Osteocyte (in vitro differentiated cells): ENCODE measurements at regions not wholly inside any gene's neighbourhood (a gene's known extent, or its start where the extent isn't known, plus 50 kb on each side); places are given as distances from the start of the nearest gene placed in this dataset.

Experiments
- DNase-seq: peaks from one replicate; pipeline ENCODE4 v3.0.0; 2021; ENCODE audit warnings: mixed read lengths; ENCODE audit not compliant: unreplicated experiment; ENCODE audit errors: extremely low spot score
- H3K27ac Mint-ChIP-seq: one replicate; pipeline ENCODE4 v1.8.0; 2021; ENCODE audit warnings: mild to moderate bottlenecking, mixed read lengths; ENCODE audit not compliant: unreplicated experiment
- H3K27me3 Mint-ChIP-seq: one replicate; pipeline ENCODE4 v1.8.0; 2021; ENCODE audit warnings: mixed read lengths; ENCODE audit not compliant: unreplicated experiment
- H3K36me3 Mint-ChIP-seq: one replicate; pipeline ENCODE4 v1.8.0; 2021; ENCODE audit warnings: mixed read lengths; ENCODE audit not compliant: unreplicated experiment
- H3K4me1 Mint-ChIP-seq: one replicate; pipeline ENCODE4 v1.8.0; 2021; ENCODE audit warnings: mixed read lengths; ENCODE audit not compliant: unreplicated experiment
- H3K4me3 Mint-ChIP-seq: one replicate; pipeline ENCODE4 v1.8.0; 2021; ENCODE audit warnings: mild to moderate bottlenecking, moderate library complexity, mixed read lengths; ENCODE audit not compliant: unreplicated experiment
- H3K9me3 Mint-ChIP-seq: one replicate; pipeline ENCODE4 v1.8.0; 2021; ENCODE audit warnings: mixed read lengths; ENCODE audit not compliant: unreplicated experiment
- CTCF ChIP-seq: fragments of 200-600 bp; sonication (generic); IDR thresholded peaks from 2 replicates; pipeline ENCODE4 v1.5.0; 2021; ENCODE audit warnings: antibody characterized with exemption, mild to moderate bottlenecking, moderate library complexity

GRCh38 chr22:48167238-48167637, 1404.8 kb downstream of the TBC1D22A start:
- Mint-ChIP-seq H3K9me3 (peaks cover 4% of the 10 kb centered on the region), H3K27me3 (no peaks in the 10 kb centered on the region), H3K4me1 (no peaks in the 10 kb centered on the region), H3K36me3 (no peaks in the 10 kb centered on the region), H3K27ac (no peak overlapping the region), H3K4me3 (no peak overlapping the region)
- TF ChIP-seq CTCF: no peak
- DNase-seq: no peak

GRCh38 chr22:48161298-48161697, 1398.8 kb downstream of the TBC1D22A start:
- TF ChIP-seq CTCF: no peak
- no peak for DNase-seq
- H3K9me3 Mint-ChIP-seq: peaks cover 12% of the 10 kb centered on the region
- H3K27me3 Mint-ChIP-seq: no peaks in the 10 kb centered on the region
- H3K36me3 Mint-ChIP-seq: no peaks in the 10 kb centered on the region
- H3K4me1 Mint-ChIP-seq: no peaks in the 10 kb centered on the region
- H3K27ac Mint-ChIP-seq: no peak overlapping the region
- H3K4me3 Mint-ChIP-seq: no peak overlapping the region

- Mint-ChIP-seq H3K9me3 (peaks cover 12% of the 10 kb centered on the region), H3K36me3 (no peaks in the 10 kb centered on the region), H3K27me3 (no peaks in the 10 kb centered on the region), H3K4me1 (no peaks in the 10 kb centered on the region), H3K27ac (no peak overlapping the region), H3K4me3 (no peak overlapping the region)
- no peak for TF ChIP-seq CTCF
- DNase-seq: no peak
Measured at GRCh38 chr22:48157676-48158075, 1395.2 kb downstream of the TBC1D22A start.

GRCh38 chr22:48156603-48157355, 1394.3 kb downstream of the TBC1D22A start:
- no peak for DNase-seq
- Mint-ChIP-seq H3K4me3 (no peak overlapping the region), H3K4me1 (no peaks in the 10 kb centered on the region), H3K9me3 (peaks cover 12% of the 10 kb centered on the region), H3K36me3 (no peaks in the 10 kb centered on the region), H3K27me3 (no peaks in the 10 kb centered on the region), H3K27ac (no peak overlapping the region)
- TF ChIP-seq CTCF: no peak

GRCh38 chr22:48155446-48155845, 1393.0 kb downstream of the TBC1D22A start:
- no peak for TF ChIP-seq CTCF
- no peaks in the 10 kb centered on the region for H3K4me1 Mint-ChIP-seq
- peaks cover 12% of the 10 kb centered on the region for H3K9me3 Mint-ChIP-seq
- H3K36me3 Mint-ChIP-seq: no peaks in the 10 kb centered on the region
- H3K27me3 Mint-ChIP-seq: no peaks in the 10 kb centered on the region
- no peak overlapping the region for H3K4me3 Mint-ChIP-seq
- no peak overlapping the region for H3K27ac Mint-ChIP-seq
- DNase-seq: no peak
